GM12864 (cell line): ENCODE measurements at regions not wholly inside any gene's neighbourhood (a gene's known extent, or its start where the extent isn't known, plus 50 kb on each side); places are given as distances from the start of the nearest gene placed in this dataset.

Experiments
- DNase-seq: peaks from one replicate; pipeline ENCODE4 v3.0.0-alpha.2; 2011; ENCODE audit warnings: low read depth
- H3K4me3 ChIP-seq: 2 replicates; pipeline ENCODE4 v1.5.1; 2011; ENCODE audit warnings: mild to moderate bottlenecking, low read depth, low read length, control low read depth
- CTCF ChIP-seq: IDR thresholded peaks from 2 replicates; pipeline ENCODE4 v1.5.1; 2011; ENCODE audit warnings: low read depth, mild to moderate bottlenecking, moderate library complexity, low read length, control low read depth, inconsistent platforms; ENCODE audit errors: missing control alignments

GRCh38 chr11:97717922-97718321 is 1302.8 kb upstream of the CNTN5 start:
- no peak for DNase-seq
- TF ChIP-seq CTCF, result no peak
- no peak overlapping the region for H3K4me3 ChIP-seq

GRCh38 chr11:97722065-97722464 is 1298.7 kb upstream of the CNTN5 start:
- no peak for DNase-seq
- H3K4me3 ChIP-seq, result no peak overlapping the region
- TF ChIP-seq CTCF, result no peak

- no peak for TF ChIP-seq CTCF
- no peak overlapping the region for H3K4me3 ChIP-seq
- DNase-seq, result no peak
Measured at GRCh38 chr11:97722721-97723120, 1298.0 kb upstream of the CNTN5 start.

- TF ChIP-seq CTCF, result no peak
- no peak overlapping the region for H3K4me3 ChIP-seq
- no peak for DNase-seq
Measured at GRCh38 chr11:97729546-97730272, 1291.0 kb upstream of the CNTN5 start.

- no peak overlapping the region for H3K4me3 ChIP-seq
- no peak for TF ChIP-seq CTCF
- no peak for DNase-seq
Measured at GRCh38 chr11:97732011-97732632, 1288.6 kb upstream of the CNTN5 start.

GRCh38 chr11:97738751-97739150 is 1282.0 kb upstream of the CNTN5 start:
- no peak for TF ChIP-seq CTCF
- DNase-seq, result no peak
- H3K4me3 ChIP-seq, result no peak overlapping the region
